HG03521 (cell line): ENCODE measurements at regions not wholly inside any gene's neighbourhood (a gene's known extent, or its start where the extent isn't known, plus 50 kb on each side); places are given as distances from the start of the nearest gene placed in this dataset.
A peak's percentile ranks its signal among the peaks of the same experiment; 100 is the strongest.
"Not testable (repeated sequence)": the region's sequence is repeated elsewhere in the genome, so short reads cannot be mapped to it uniquely, and the experiment has no call there.

Experiments used
- ATAC-seq: cut with Tn5 transposase; IDR thresholded peaks from one replicate; pipeline ENCODE4 v1.9.1; 2021; ENCODE audit warnings: mild to moderate bottlenecking, moderate library complexity; ENCODE audit not compliant: unreplicated experiment

- peak; percentile 97 for ATAC-seq
Observed at GRCh38 chr11:22920939-22921565, 60.8 kb upstream of the CCDC179 start.

GRCh38 chr11:22922672-22923071 lies 62.4 kb upstream of the CCDC179 start:
- ATAC-seq = no peak

GRCh38 chr11:22923561-22923960 lies 63.3 kb upstream of the CCDC179 start:
- no peak for ATAC-seq

GRCh38 chr11:22926341-22926740 lies 66.1 kb upstream of the CCDC179 start:
- ATAC-seq = no peak

GRCh38 chr11:22927793-22928192 lies 67.5 kb upstream of the CCDC179 start:
- no peak for ATAC-seq

- no peak for ATAC-seq
Observed at GRCh38 chr11:22928207-22928917, 68.1 kb upstream of the CCDC179 start.

GRCh38 chr11:22930816-22931594 lies 70.7 kb upstream of the CCDC179 start:
- ATAC-seq = peak; percentile 92

GRCh38 chr11:22938691-22939090 lies 78.4 kb upstream of the CCDC179 start:
- no peak for ATAC-seq

GRCh38 chr11:22941544-22941943 lies 81.3 kb upstream of the CCDC179 start:
- not testable (repeated sequence) for ATAC-seq

- ATAC-seq = no peak
Observed at GRCh38 chr11:22957786-22958185, 97.5 kb upstream of the CCDC179 start.

- no peak for ATAC-seq
Observed at GRCh38 chr11:22974251-22974650, 114.0 kb upstream of the CCDC179 start.

- ATAC-seq = no peak
Observed at GRCh38 chr11:22976146-22976545, 115.9 kb upstream of the CCDC179 start.

GRCh38 chr11:22982903-22983302 lies 122.6 kb upstream of the CCDC179 start:
- no peak for ATAC-seq

GRCh38 chr11:22984045-22984444 lies 123.8 kb upstream of the CCDC179 start:
- no peak for ATAC-seq

GRCh38 chr11:22989371-22989770 lies 129.1 kb upstream of the CCDC179 start:
- ATAC-seq = no peak

- ATAC-seq = no peak
Observed at GRCh38 chr11:22991196-22991595, 130.9 kb upstream of the CCDC179 start.

GRCh38 chr11:23006730-23007129 lies 146.5 kb upstream of the CCDC179 start:
- no peak for ATAC-seq

- no peak for ATAC-seq
Observed at GRCh38 chr11:23010790-23011335, 150.6 kb upstream of the CCDC179 start.

GRCh38 chr11:23012930-23013329 lies 152.7 kb upstream of the CCDC179 start:
- no peak for ATAC-seq

GRCh38 chr11:23013509-23013908 lies 153.2 kb upstream of the CCDC179 start:
- ATAC-seq = no peak

- ATAC-seq = peak; percentile 54
Observed at GRCh38 chr11:23021287-23021863, 161.1 kb upstream of the CCDC179 start.
